ENCODE measurements at regions not wholly inside any gene's neighbourhood (a gene's known extent, or its start where the extent isn't known, plus 50 kb on each side); places are given as distances from the start of the nearest gene placed in this dataset.

DNA sequence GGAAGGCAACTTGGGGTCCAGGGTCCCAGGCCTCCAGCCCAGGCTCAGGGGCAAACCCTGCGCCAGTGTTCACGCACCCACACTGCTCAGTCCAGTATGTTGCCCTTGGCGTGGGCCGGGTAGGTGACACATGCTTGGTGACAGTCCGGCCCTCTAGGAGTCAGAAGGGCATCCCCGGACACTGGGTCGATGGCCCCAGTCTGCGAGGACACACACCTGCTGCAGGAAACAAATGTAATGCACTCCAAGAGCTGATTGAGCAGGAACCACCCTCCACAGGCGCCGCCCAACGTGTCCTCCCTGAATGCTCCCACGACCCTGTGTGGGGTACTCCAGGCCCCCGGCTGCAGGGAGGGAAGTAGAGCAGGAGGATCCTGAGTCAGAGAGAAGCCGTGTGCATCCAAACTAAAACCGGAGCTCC lies 160.7 kb downstream of the DLL1 start:
- no peak for DNase-seq (ENCODE audit: low read depth)
- TF ChIP-seq, protein P1, sequence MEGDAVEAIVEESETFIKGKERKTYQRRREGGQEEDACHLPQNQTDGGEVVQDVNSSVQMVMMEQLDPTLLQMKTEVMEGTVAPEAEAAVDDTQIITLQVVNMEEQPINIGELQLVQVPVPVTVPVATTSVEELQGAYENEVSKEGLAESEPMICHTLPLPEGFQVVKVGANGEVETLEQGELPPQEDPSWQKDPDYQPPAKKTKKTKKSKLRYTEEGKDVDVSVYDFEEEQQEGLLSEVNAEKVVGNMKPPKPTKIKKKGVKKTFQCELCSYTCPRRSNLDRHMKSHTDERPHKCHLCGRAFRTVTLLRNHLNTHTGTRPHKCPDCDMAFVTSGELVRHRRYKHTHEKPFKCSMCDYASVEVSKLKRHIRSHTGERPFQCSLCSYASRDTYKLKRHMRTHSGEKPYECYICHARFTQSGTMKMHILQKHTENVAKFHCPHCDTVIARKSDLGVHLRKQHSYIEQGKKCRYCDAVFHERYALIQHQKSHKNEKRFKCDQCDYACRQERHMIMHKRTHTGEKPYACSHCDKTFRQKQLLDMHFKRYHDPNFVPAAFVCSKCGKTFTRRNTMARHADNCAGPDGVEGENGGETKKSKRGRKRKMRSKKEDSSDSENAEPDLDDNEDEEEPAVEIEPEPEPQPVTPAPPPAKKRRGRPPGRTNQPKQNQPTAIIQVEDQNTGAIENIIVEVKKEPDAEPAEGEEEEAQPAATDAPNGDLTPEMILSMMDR (conservative IDR thresholded peaks at IDR 0.05; ENCODE audit: low read depth, low read length), result no peak
- H3K4me3 ChIP-seq (ENCODE audit: low read depth, low read length), result no peak overlapping the region

DNA sequence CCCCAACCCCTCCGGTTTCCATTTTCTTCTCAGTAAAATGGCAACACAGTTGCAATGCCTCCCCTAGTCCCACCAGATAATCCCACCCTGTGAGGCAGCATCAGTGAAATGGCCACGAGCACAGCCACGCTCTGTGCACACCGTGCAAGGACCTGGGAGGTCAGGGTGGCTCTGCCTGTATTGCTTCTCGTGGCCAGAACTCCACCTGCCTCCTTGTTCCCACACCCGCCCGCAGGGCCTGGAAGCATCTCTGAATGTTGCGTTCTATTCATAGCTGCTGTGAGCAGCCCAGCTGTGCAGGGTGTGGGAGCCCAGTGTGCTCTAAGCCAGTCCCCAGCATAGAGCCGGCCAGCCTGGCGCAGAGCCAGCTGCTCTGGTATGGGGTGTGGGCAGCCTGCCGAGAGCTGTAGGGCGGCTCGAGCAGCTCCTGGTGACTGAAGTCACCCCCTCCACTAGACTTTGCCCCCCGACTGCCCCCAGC lies 161.1 kb downstream of the DLL1 start:
- DNase-seq (ENCODE audit: low read depth), result peak; percentile 15
- TF ChIP-seq, protein P1 (conservative IDR thresholded peaks at IDR 0.05; ENCODE audit: low read depth, low read length), result no peak
- no peak overlapping the region for H3K4me3 ChIP-seq (ENCODE audit: low read depth, low read length)

DNA sequence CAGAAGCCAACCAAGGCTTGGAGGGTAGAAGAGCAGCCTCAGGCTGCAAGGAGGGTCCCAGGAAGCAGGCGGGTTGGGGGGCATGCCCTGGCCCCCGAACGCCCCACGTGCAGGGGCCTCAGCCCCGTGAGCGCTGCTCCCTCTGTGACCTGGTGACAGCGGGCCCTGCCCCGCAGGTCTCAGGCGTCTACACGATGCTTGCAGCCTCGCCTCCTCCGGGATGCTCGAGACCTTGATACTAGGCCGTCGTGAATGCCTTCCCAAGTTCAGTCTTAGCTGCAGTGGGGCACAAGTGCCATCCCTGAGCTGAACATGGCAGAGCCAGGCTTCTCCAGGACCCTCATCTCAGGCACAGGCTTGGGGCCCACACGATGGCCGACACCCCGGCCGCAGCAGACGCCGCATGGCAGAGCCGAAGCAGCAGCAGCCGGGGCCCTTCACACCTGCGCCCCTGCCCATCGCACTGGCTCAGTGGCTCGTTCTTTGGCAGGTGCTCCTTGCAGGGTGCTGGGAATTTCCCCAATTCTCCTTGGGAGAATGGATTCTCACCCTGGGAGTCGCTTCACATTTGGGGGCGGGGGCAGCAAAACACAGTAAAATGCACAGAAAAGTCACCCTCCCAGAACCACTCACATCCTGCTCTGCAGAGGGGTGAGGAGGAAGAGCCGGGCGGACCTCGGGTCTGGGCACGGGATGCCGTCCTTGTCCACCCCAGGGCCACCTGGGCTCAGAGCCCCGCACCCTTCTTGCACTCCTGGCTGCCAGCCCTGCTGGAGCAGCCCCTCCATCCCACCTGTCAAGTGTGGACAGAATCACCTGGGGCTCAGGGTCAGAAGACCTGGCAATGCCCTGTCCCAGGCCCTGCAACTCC lies 161.8 kb downstream of the DLL1 start:
- DNase-seq (ENCODE audit: low read depth), result no peak
- TF ChIP-seq, protein P1 (conservative IDR thresholded peaks at IDR 0.05; ENCODE audit: low read depth, low read length), result no peak
- H3K4me3 ChIP-seq (ENCODE audit: low read depth, low read length), result no peak overlapping the region

DNA sequence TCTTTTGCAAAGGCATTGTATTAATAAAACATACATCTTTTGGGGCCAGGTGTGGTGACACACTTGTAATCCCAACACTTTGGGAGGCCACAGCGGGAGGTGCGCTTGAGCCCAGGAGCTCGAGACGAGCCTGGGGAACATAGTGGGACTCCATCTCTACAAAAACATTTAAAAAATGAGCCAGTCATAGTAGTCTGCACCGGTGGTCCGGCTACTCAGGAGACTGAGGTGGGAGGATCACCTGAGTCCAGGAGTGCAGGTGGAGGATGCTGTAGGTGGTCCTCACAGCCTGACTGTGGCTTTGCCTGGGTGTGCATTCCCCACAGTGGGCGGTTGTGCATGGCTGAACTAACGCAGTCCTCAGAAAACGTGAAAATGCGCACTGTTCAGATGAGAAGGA lies 162.5 kb downstream of the DLL1 start:
- H3K4me3 ChIP-seq (ENCODE audit: low read depth, low read length), result no peak overlapping the region
- DNase-seq (ENCODE audit: low read depth), result no peak
- TF ChIP-seq, protein P1 (conservative IDR thresholded peaks at IDR 0.05; ENCODE audit: low read depth, low read length), result no peak

DNA sequence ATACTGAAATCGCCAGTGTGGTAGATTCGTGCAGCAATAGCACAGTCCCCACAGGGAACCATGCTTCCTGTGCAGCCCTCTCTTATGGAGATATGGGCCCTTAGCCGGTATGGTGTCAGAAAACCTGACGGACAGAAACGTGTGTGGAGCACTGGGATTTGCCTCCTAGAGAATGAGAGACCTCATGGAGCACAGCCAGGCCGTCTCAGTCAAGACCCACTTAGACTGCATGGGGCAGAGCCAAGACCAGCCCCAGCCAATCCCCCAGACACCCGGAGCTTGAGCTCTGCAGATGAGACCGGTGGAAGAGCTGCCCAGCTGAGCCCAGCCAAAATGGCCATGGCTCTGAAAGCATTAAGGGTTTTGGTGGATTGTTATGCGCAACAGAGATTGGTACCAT lies 163.7 kb downstream of the DLL1 start:
- TF ChIP-seq, protein P1 (conservative IDR thresholded peaks at IDR 0.05; ENCODE audit: low read depth, low read length), result no peak
- no peak for DNase-seq (ENCODE audit: low read depth)
- H3K4me3 ChIP-seq (ENCODE audit: low read depth, low read length), result no peak overlapping the region

DNA sequence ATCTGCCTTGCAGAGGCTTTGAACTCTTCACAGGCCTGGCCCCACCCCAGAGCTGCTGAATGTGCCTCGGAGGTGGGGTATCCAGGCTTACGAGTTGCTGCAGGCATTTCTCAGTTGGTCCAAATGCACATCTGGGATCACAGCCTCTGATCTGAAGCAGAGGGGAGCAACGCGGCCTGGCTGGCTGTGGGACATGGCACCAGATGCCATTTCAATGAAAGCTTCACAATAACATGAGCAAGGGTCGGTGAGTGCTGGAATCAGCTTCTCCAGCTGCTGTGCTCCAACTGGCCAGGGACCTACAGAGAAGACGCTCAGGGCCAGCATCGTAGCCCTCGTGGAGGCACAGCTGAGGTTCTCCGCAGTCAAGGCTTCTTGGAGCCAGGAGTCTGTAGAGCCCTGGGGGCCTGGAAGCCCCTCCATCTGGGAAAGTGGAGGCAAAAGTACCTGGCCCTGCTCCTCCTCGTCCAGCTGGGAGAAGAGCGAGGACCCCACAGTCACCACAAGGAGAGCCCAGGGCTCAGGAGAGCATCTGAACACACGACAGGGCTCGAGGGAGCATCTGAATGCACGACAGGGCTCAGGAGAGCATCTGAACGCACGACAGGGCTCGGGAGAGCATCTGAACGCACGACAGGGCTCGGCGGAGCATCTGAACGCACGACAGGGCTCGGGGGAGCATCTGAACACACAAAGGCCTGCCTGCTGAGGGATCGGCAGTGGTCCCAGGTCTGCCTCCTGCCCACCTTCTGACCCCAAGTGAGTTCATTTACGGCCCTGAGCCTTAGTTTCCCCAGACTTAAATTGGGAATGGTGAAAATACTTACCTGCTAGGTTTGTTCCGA lies 165.2 kb downstream of the DLL1 start:
- no peak for DNase-seq (ENCODE audit: low read depth)
- no peak overlapping the region for H3K4me3 ChIP-seq (ENCODE audit: low read depth, low read length)
- TF ChIP-seq, protein P1 (conservative IDR thresholded peaks at IDR 0.05; ENCODE audit: low read depth, low read length), result no peak
